Heart left ventricle (tissue), 13 donors: ENCODE measurements at regions not wholly inside any gene's neighbourhood (a gene's known extent, or its start where the extent isn't known, plus 50 kb on each side); places are given as distances from the start of the nearest gene placed in this dataset.

Experiments used
- CTCF ChIP-seq, 12 donors: fragments of 200-600 bp; sonication (generic) in 4 of 12; IDR thresholded peaks; one replicate each; pipeline versions ENCODE4 v1.5.0 to v1.8.0; 2018 to 2022; ENCODE audit warnings: antibody characterized with exemption in 12 of 12, mild to moderate bottlenecking in 5 of 12
- POLR2A ChIP-seq, 2 donors: fragments of 450-650 bp; IDR thresholded peaks; one replicate each; pipeline ENCODE4 v1.6.1; 2017; ENCODE audit warnings: antibody characterized with exemption in 2 of 2, mild to moderate bottlenecking in 2 of 2, moderate library complexity in 2 of 2
- donor health status: ischemic (EF 13 %, LVEDD 7.1; RV severe dilation, severe dysfunction).
- donor health status: DM: no; HTN: yes; CAD: no.
- donor health status: DM: no; HTN: no; CAD: no.
- donor health status: ischemic (EF 25% LVEDD 6.9; RV normal size, moderate dysfunction).
- donor health status: ischemic (EF 25% LVEDD 5.7; RV mildly dilated, moderate dysfunction).
- donor health status: ischemic (EF 35%, LVEDD 5.7; RV mildly dilated, moderate dysfunction).
- donor health status: nonischemic (EF 11% LVEDD 7.7; RV severe dilation, severe dysfunction).
- donor health status: DM: yes; HTN: yes; CAD: no.
- donor health status: PGD.
- donor health status: ischemic (EF 29% LVEDD 5.4; RV normal size, mild dysfunction).
- donor health status: nonischemic (EF 23%, LVEDD 6.1; RV moderate dilation, normal function).

- TF ChIP-seq CTCF (IDR thresholded peaks at IDR 0.05): no peak
- no peak for TF ChIP-seq POLR2A (IDR thresholded peaks at IDR 0.05)
Measured at GRCh38 chr2:129212299-129212958, 767.0 kb upstream of the RAB6C start.
